Mesendoderm (in vitro differentiated cells): ENCODE measurements at regions not wholly inside any gene's neighbourhood (a gene's known extent, or its start where the extent isn't known, plus 50 kb on each side); places are given as distances from the start of the nearest gene placed in this dataset.

Source experiments
- DNase-seq: peaks from one replicate; pipeline ENCODE4 v3.0.0; 2013
- H2AK5ac ChIP-seq: 2 replicates; pipeline ENCODE4 v1.6.1; 2013; ENCODE audit warnings: low read length, inconsistent platforms
- H2BK120ac ChIP-seq: 2 replicates; pipeline ENCODE4 v1.6.1; 2013; ENCODE audit warnings: low read depth, mild to moderate bottlenecking, low read length, moderate library complexity, mixed read lengths
- H2BK15ac ChIP-seq: replicated peaks from 2 replicates; pipeline ENCODE4 v1.6.1; 2013; ENCODE audit warnings: low read depth, mild to moderate bottlenecking, moderate library complexity
- H2BK5ac ChIP-seq: 2 replicates; pipeline ENCODE4 v1.6.1; 2013; ENCODE audit warnings: low read length, inconsistent platforms
- H3K18ac ChIP-seq: 2 replicates; pipeline ENCODE4 v1.6.1; 2013; ENCODE audit warnings: mild to moderate bottlenecking, low read length, mixed read lengths
- H3K23ac ChIP-seq: one replicate; pipeline ENCODE4 v1.6.1; 2013; ENCODE audit warnings: low read length
- H3K27ac ChIP-seq: 2 replicates; pipeline ENCODE4 v1.5.1; 2013; ENCODE audit warnings: low read depth, mild to moderate bottlenecking, inconsistent platforms, low read length, moderate library complexity
- H3K27me3 ChIP-seq: 2 replicates; pipeline ENCODE4 v1.6.1; 2013; ENCODE audit warnings: low read length, control low read depth, mild to moderate bottlenecking, inconsistent platforms; ENCODE audit not compliant: insufficient read depth, poor library complexity
- H3K36me3 ChIP-seq: 2 replicates; pipeline ENCODE4 v1.6.1; 2013; ENCODE audit warnings: low read length, inconsistent platforms; ENCODE audit not compliant: control insufficient read depth, insufficient read depth
- H3K4ac ChIP-seq: one replicate; pipeline ENCODE4 v1.6.1; 2013; ENCODE audit warnings: low read depth, mild to moderate bottlenecking, low read length, moderate library complexity
- H3K4me1 ChIP-seq: 2 replicates; pipeline ENCODE4 v1.6.1; 2013; ENCODE audit warnings: low read depth, low read length, inconsistent platforms; ENCODE audit not compliant: control insufficient read depth
- H3K4me2 ChIP-seq: 2 replicates; pipeline ENCODE4 v1.6.1; 2013; ENCODE audit warnings: low read length
- H3K4me3 ChIP-seq: 2 replicates; pipeline ENCODE4 v1.5.1; 2013; ENCODE audit warnings: mild to moderate bottlenecking, low read length
- H3K56ac ChIP-seq: one replicate; pipeline ENCODE4 v1.6.1; 2013; ENCODE audit warnings: low read length
- H3K79me1 ChIP-seq: 2 replicates; pipeline ENCODE4 v1.6.1; 2013; ENCODE audit warnings: low read length, inconsistent platforms
- H3K79me2 ChIP-seq: 2 replicates; pipeline ENCODE4 v1.6.1; 2013; ENCODE audit warnings: mild to moderate bottlenecking, low read length; ENCODE audit not compliant: control insufficient read depth, insufficient read depth
- H3K9ac ChIP-seq: 2 replicates; pipeline ENCODE4 v1.6.1; 2013; ENCODE audit warnings: low read length, inconsistent platforms
- H4K5ac ChIP-seq: one replicate; pipeline ENCODE4 v1.6.1; 2013; ENCODE audit warnings: low read length
- H4K8ac ChIP-seq: one replicate; pipeline ENCODE4 v1.6.1; 2013; ENCODE audit warnings: low read depth, mild to moderate bottlenecking, control low read depth, low read length, moderate library complexity
- WGBS: extraction: QIAGEN DNeasy Blood & Tissue Kit; methylation state at CpG from one replicate; pipeline ENCODE4 v1.1.7; 2013; ENCODE audit warnings: low lambda C conversion rate, missing lambda C conversion rate; ENCODE audit not compliant: insufficient coverage; ENCODE audit errors: extremely low coverage; 5-methylcytosine and 5-hydroxymethylcytosine counted together

GRCh38 chr4:63851496-63851895 lies 557.8 kb downstream of the TECRL start:
- no peak for DNase-seq
- no peak overlapping the region for H3K23ac ChIP-seq
- H3K79me2 ChIP-seq, result no peaks in the 10 kb centered on the region
- no peak overlapping the region for H3K4me2 ChIP-seq
- H2AK5ac ChIP-seq, result no peak overlapping the region
- no peaks in the 10 kb centered on the region for H3K27me3 ChIP-seq
- H3K56ac ChIP-seq, result no peak overlapping the region
- H3K27ac ChIP-seq, result no peak overlapping the region
- no peak overlapping the region for H3K18ac ChIP-seq
- WGBS, result 100% methylated on average over 1 of the region's 2 CpGs
- H3K4me3 ChIP-seq, result no peak overlapping the region
- H2BK5ac ChIP-seq, result no peak overlapping the region
- no peaks in the 10 kb centered on the region for H3K36me3 ChIP-seq
- no peak overlapping the region for H4K8ac ChIP-seq
- H2BK120ac ChIP-seq, result no peak overlapping the region
- no peaks in the 10 kb centered on the region for H3K4me1 ChIP-seq
- H3K79me1 ChIP-seq, result no peaks in the 10 kb centered on the region
- no peak overlapping the region for H2BK15ac ChIP-seq
- H4K5ac ChIP-seq, result no peak overlapping the region
- H3K9ac ChIP-seq, result no peak overlapping the region
- no peak overlapping the region for H3K4ac ChIP-seq

GRCh38 chr4:63841266-63841665 lies 568.0 kb downstream of the TECRL start:
- no peak overlapping the region for H3K23ac ChIP-seq
- H2BK5ac ChIP-seq, result no peak overlapping the region
- no peak overlapping the region for H3K4me3 ChIP-seq
- H3K36me3 ChIP-seq, result no peaks in the 10 kb centered on the region
- no peak overlapping the region for H3K56ac ChIP-seq
- H3K9ac ChIP-seq, result no peak overlapping the region
- no peak overlapping the region for H2AK5ac ChIP-seq
- H2BK15ac ChIP-seq, result no peak overlapping the region
- H3K4ac ChIP-seq, result no peak overlapping the region
- no peak overlapping the region for H2BK120ac ChIP-seq
- H4K5ac ChIP-seq, result no peak overlapping the region
- no peak overlapping the region for H3K27ac ChIP-seq
- DNase-seq, result no peak
- H3K27me3 ChIP-seq, result no peaks in the 10 kb centered on the region
- no peak overlapping the region for H3K18ac ChIP-seq
- H3K4me2 ChIP-seq, result no peak overlapping the region
- H4K8ac ChIP-seq, result no peak overlapping the region
- WGBS, result no CpG with 5 or more reads among the region's 3 CpGs
- no peaks in the 10 kb centered on the region for H3K79me2 ChIP-seq
- no peaks in the 10 kb centered on the region for H3K79me1 ChIP-seq
- no peaks in the 10 kb centered on the region for H3K4me1 ChIP-seq

- no CpG with 5 or more reads among the region's 2 CpGs for WGBS
These were observed 577.6 kb downstream of the TECRL start for GRCh38 chr4:63831590-63832155.

GRCh38 chr4:63817196-63817865 lies 591.9 kb downstream of the TECRL start:
- no peak overlapping the region for H3K9ac ChIP-seq
- H3K4me1 ChIP-seq, result no peaks in the 10 kb centered on the region
- no peak overlapping the region for H3K4ac ChIP-seq
- H3K23ac ChIP-seq, result no peak overlapping the region
- no peaks in the 10 kb centered on the region for H3K79me2 ChIP-seq
- H2BK15ac ChIP-seq, result no peak overlapping the region
- WGBS, result no CpG with 5 or more reads among the region's 11 CpGs
- H3K4me3 ChIP-seq, result no peak overlapping the region
- no peak overlapping the region for H2BK5ac ChIP-seq
- no peak for DNase-seq
- H3K18ac ChIP-seq, result no peak overlapping the region
- no peaks in the 10 kb centered on the region for H3K79me1 ChIP-seq
- H4K5ac ChIP-seq, result no peak overlapping the region
- H3K27me3 ChIP-seq, result no peaks in the 10 kb centered on the region
- no peak overlapping the region for H2AK5ac ChIP-seq
- H4K8ac ChIP-seq, result no peak overlapping the region
- no peak overlapping the region for H3K56ac ChIP-seq
- no peak overlapping the region for H3K27ac ChIP-seq
- H3K4me2 ChIP-seq, result no peak overlapping the region
- no peaks in the 10 kb centered on the region for H3K36me3 ChIP-seq
- no peak overlapping the region for H2BK120ac ChIP-seq

More at GRCh38 chr4:63831590-63832155, 577.6 kb downstream of the TECRL start:
- Histone ChIP-seq H3K18ac (no peak overlapping the region), H2AK5ac (no peak overlapping the region), H3K23ac (no peak overlapping the region), H4K5ac (no peak overlapping the region), H2BK5ac (no peak overlapping the region), H4K8ac (no peak overlapping the region), H3K79me2 (no peaks in the 10 kb centered on the region), H3K4me3 (no peak overlapping the region), H2BK15ac (no peak overlapping the region), H3K56ac (no peak overlapping the region), H3K27me3 (no peaks in the 10 kb centered on the region), H3K4me1 (no peaks in the 10 kb centered on the region), H3K4ac (no peak overlapping the region), H3K79me1 (no peaks in the 10 kb centered on the region), H3K4me2 (no peak overlapping the region), H3K9ac (no peak overlapping the region), H3K36me3 (no peaks in the 10 kb centered on the region), H3K27ac (no peak overlapping the region), H2BK120ac (no peak overlapping the region)
- DNase-seq, result no peak

GRCh38 chr4:63814171-63814964 lies 594.9 kb downstream of the TECRL start:
- Histone ChIP-seq H3K4me3 (no peak overlapping the region), H2AK5ac (no peak overlapping the region), H3K27me3 (no peaks in the 10 kb centered on the region), H2BK15ac (no peak overlapping the region), H3K56ac (no peak overlapping the region), H3K4me2 (no peak overlapping the region), H4K5ac (no peak overlapping the region), H2BK120ac (no peak overlapping the region), H3K36me3 (no peaks in the 10 kb centered on the region), H3K79me1 (no peaks in the 10 kb centered on the region), H4K8ac (no peak overlapping the region), H3K79me2 (no peaks in the 10 kb centered on the region), H3K4ac (no peak overlapping the region), H2BK5ac (no peak overlapping the region), H3K9ac (no peak overlapping the region), H3K18ac (no peak overlapping the region), H3K4me1 (no peaks in the 10 kb centered on the region), H3K27ac (no peak overlapping the region), H3K23ac (no peak overlapping the region)
- DNase-seq, result no peak
- no CpG with 5 or more reads among the region's 4 CpGs for WGBS
